Testis (tissue), 2 donors: ENCODE measurements at regions not wholly inside any gene's neighbourhood (a gene's known extent, or its start where the extent isn't known, plus 50 kb on each side); places are given as distances from the start of the nearest gene placed in this dataset.

ENCODE experiments used
- POLR2A ChIP-seq: fragments of 450-650 bp; IDR thresholded peaks from one replicate; pipeline ENCODE4 v1.6.1; 2017; ENCODE audit warnings: antibody characterized with exemption, mild to moderate bottlenecking, moderate library complexity
- TF ChIP-seq, protein P1 (sequence below), 3 experiments: fragments of 450-650 bp in 2 of 3; fragments of 200-600 bp in 1 of 3; sonication (generic) in 1 of 3; IDR thresholded peaks; one replicate each; pipeline ENCODE4 v1.5.1; 2016 to 2019; ENCODE audit warnings: antibody characterized with exemption in 3 of 3, mild to moderate bottlenecking in 2 of 3, moderate library complexity in 1 of 3

DNA sequence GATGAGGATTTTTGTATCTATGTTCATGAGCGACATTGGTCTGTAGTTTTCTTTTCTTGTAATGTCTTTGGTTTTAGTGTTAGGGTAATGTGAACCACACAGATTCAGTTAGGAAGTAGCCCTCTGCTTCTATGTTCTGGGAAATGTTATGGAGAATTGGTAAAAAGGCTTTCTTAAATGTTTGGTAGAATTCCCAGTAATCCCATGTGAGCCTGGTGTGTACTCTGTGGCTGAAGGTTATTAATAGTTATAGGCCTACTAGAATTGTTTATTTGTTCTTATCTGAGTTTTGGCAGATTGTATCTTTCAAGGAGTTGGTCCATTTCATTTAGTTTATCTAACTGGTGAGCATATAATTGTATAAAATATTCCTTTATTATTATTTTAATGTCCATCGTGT lies 484.6 kb upstream of the GHITM start:
- TF ChIP-seq, protein P1, sequence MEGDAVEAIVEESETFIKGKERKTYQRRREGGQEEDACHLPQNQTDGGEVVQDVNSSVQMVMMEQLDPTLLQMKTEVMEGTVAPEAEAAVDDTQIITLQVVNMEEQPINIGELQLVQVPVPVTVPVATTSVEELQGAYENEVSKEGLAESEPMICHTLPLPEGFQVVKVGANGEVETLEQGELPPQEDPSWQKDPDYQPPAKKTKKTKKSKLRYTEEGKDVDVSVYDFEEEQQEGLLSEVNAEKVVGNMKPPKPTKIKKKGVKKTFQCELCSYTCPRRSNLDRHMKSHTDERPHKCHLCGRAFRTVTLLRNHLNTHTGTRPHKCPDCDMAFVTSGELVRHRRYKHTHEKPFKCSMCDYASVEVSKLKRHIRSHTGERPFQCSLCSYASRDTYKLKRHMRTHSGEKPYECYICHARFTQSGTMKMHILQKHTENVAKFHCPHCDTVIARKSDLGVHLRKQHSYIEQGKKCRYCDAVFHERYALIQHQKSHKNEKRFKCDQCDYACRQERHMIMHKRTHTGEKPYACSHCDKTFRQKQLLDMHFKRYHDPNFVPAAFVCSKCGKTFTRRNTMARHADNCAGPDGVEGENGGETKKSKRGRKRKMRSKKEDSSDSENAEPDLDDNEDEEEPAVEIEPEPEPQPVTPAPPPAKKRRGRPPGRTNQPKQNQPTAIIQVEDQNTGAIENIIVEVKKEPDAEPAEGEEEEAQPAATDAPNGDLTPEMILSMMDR (IDR thresholded peaks at IDR 0.05), result no peak
- no peak for TF ChIP-seq POLR2A
